ENCODE measurements at regions not wholly inside any gene's neighbourhood (a gene's known extent, or its start where the extent isn't known, plus 50 kb on each side); places are given as distances from the start of the nearest gene placed in this dataset.
A peak's percentile ranks its signal among the peaks of the same experiment; 100 is the strongest.

DNA sequence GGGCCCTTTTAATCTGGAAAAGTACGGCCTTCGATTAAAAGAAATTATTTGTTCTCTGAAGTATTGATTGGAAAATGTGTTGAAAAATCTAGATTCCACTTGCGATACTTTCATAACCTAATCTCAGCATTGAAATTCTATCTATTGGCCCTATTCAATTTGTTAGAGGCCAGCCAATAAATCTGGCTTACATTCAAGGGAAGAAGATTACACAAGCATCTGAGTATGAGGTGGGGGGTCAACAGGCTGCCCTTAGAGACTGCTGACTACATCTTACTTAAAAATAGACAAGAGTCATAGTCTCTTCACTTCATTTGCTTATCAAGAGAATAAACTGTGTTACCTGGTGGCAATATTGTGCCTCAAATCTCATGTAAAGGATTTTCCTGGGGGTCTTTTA, 248.0 kb upstream of the KCNIP4 start:
- Histone ChIP-seq H3K27ac (ENCODE audit: low read depth, low read length) (peak overlapping the region; percentile 32), H3K9ac (ENCODE audit: low read length in 5 of 5) (no peak overlapping the region), H3K4me3 (ENCODE audit: low read depth in 1 of 5, low read length in 5 of 5) (no peak overlapping the region), H3K9me3 (ENCODE audit: control insufficient read depth in 5 of 5, low read length in 5 of 5) (no peaks in the 10 kb centered on the region), H3K36me3 (ENCODE audit: control insufficient read depth in 5 of 5, insufficient read depth in 5 of 5, low read length in 5 of 5) (no peaks in the 10 kb centered on the region), H3K27me3 (ENCODE audit: control insufficient read depth in 5 of 5, insufficient read depth in 4 of 5, low read length in 5 of 5) (no peaks in the 10 kb centered on the region), H3K4me1 (ENCODE audit: control insufficient read depth in 5 of 5, insufficient read depth in 5 of 5, low read length in 5 of 5) (peaks cover 0 to 24% (median 14%) of the 10 kb centered on the region in 5 donors)

DNA sequence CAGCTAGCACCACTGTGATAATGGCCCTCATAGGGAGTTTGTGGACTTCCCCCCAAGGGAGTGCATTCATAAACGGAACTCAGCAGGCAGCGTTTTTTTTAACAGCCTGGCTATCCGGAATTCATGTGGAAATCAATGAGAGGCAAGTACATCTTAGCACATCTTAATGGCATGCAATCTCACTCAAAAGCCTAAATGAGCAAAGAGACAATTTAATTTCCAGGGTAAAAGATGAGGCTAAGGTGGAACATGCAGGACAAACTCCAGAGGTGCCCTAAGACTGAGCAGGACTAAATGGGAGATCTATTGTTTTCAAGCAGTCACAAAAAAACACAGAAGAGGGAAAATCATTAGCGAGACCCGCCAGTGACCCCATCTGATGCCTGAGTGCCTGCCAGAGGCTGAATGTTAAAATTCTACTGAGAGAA, 243.5 kb upstream of the KCNIP4 start:
- H3K27me3 ChIP-seq (ENCODE audit: control insufficient read depth in 5 of 5, insufficient read depth in 4 of 5, low read length in 5 of 5): no peaks in the 10 kb centered on the region
- peaks cover 0 to 22% (median 14%) of the 10 kb centered on the region in 5 donors for H3K4me1 ChIP-seq (ENCODE audit: control insufficient read depth in 5 of 5, insufficient read depth in 5 of 5, low read length in 5 of 5)
- H3K4me3 ChIP-seq (ENCODE audit: low read depth in 1 of 5, low read length in 5 of 5): no peak overlapping the region
- no peaks in the 10 kb centered on the region for H3K9me3 ChIP-seq (ENCODE audit: control insufficient read depth in 5 of 5, low read length in 5 of 5)
- H3K27ac ChIP-seq (ENCODE audit: low read depth, low read length): peak overlapping the region; percentile 51
- no peak overlapping the region for H3K9ac ChIP-seq (ENCODE audit: low read length in 5 of 5)
- H3K36me3 ChIP-seq (ENCODE audit: control insufficient read depth in 5 of 5, insufficient read depth in 5 of 5, low read length in 5 of 5): no peaks in the 10 kb centered on the region

DNA sequence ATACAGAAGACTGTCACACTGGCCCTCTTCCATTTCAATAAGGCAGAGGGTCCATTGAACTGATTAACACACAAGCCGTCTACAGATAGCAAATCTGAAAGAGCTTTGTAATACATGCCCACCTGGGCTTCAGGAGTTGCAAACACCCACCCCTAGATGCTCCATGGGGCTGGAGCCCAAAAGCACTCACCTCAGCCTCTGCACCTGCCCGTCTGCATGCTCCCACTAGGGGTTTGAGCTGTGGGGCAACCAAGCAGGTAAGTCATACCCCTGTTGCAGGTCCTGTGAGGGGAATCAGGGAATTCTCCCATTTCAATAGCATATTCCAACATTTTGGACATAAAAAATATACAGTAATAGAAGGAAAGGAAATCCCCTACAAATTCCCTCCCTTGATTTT, 243.0 kb upstream of the KCNIP4 start:
- Histone ChIP-seq H3K9me3 (ENCODE audit: control insufficient read depth in 5 of 5, low read length in 5 of 5) (no peaks in the 10 kb centered on the region), H3K36me3 (ENCODE audit: control insufficient read depth in 5 of 5, insufficient read depth in 5 of 5, low read length in 5 of 5) (no peaks in the 10 kb centered on the region), H3K4me3 (ENCODE audit: low read depth in 1 of 5, low read length in 5 of 5) (no peak overlapping the region), H3K27me3 (ENCODE audit: control insufficient read depth in 5 of 5, insufficient read depth in 4 of 5, low read length in 5 of 5) (no peaks in the 10 kb centered on the region), H3K9ac (ENCODE audit: low read length in 5 of 5) (no peak overlapping the region), H3K27ac (ENCODE audit: low read depth, low read length) (peak overlapping the region; percentile 51), H3K4me1 (ENCODE audit: control insufficient read depth in 5 of 5, insufficient read depth in 5 of 5, low read length in 5 of 5) (peaks cover 0 to 17% (median 10%) of the 10 kb centered on the region in 5 donors)

DNA sequence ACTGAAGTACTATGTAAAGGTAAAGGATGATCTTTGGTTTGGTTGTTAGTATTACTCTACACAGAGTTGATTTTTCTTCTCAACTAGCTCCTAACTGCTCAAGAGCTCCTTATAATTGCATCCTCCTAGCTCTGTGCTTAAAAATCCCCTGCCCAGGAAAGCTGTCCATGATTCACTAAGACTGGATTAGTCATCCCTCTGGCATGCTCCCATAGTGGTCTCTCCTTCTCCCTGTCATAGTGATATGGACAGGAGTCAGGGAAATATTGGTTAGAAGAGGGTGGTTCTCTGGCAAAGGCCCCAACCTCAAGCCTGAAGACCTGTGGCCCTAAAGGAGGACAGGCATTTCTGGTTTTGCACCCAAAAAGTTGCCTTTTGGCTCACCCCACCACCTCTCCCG, 242.3 kb upstream of the KCNIP4 start:
- Histone ChIP-seq H3K36me3 (ENCODE audit: control insufficient read depth in 5 of 5, insufficient read depth in 5 of 5, low read length in 5 of 5) (no peaks in the 10 kb centered on the region), H3K27me3 (ENCODE audit: control insufficient read depth in 5 of 5, insufficient read depth in 4 of 5, low read length in 5 of 5) (no peaks in the 10 kb centered on the region), H3K9me3 (ENCODE audit: control insufficient read depth in 5 of 5, low read length in 5 of 5) (no peaks in the 10 kb centered on the region), H3K27ac (ENCODE audit: low read depth, low read length) (no peak overlapping the region), H3K9ac (ENCODE audit: low read length in 5 of 5) (no peak overlapping the region), H3K4me1 (ENCODE audit: control insufficient read depth in 5 of 5, insufficient read depth in 5 of 5, low read length in 5 of 5) (peaks cover 0 to 10% (median 4%) of the 10 kb centered on the region in 5 donors), H3K4me3 (ENCODE audit: low read depth in 1 of 5, low read length in 5 of 5) (no peak overlapping the region)

DNA sequence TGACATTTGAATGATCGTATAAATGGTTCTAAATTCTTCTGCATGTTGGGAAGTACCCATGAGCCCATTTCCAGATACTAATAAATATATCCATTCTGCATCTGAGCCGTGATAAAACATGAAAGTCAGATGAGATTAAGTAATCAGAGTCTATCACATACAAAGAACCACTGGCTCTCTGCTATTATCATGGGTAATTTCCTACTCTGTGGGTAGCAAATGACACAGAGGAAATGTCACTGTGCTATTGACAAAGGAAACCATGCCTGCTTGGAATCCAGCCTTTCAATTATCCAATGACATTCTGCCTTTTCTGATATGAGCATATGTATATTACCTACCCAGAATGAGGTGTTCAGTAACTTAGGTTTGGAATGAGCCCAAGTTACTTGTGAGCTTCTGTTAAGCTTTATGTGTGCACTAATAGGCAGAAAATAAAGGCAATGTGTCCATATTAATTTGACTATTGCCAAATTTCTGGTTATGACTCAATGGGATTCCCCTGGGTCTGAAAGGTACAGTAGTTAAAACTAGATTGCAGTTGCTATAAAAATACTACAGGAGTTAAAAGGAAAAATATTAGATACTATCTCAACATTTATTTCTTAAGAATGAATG, 238.7 kb upstream of the KCNIP4 start:
- Histone ChIP-seq H3K27me3 (ENCODE audit: control insufficient read depth in 5 of 5, insufficient read depth in 4 of 5, low read length in 5 of 5) (no peaks in the 10 kb centered on the region), H3K9me3 (ENCODE audit: control insufficient read depth in 5 of 5, low read length in 5 of 5) (no peaks in the 10 kb centered on the region), H3K36me3 (ENCODE audit: control insufficient read depth in 5 of 5, insufficient read depth in 5 of 5, low read length in 5 of 5) (no peaks in the 10 kb centered on the region), H3K27ac (ENCODE audit: low read depth, low read length) (no peak overlapping the region), H3K4me3 (ENCODE audit: low read depth in 1 of 5, low read length in 5 of 5) (no peak overlapping the region), H3K4me1 (ENCODE audit: control insufficient read depth in 5 of 5, insufficient read depth in 5 of 5, low read length in 5 of 5) (peaks cover 0 to 7% (median 4%) of the 10 kb centered on the region in 5 donors), H3K9ac (ENCODE audit: low read length in 5 of 5) (no peak overlapping the region)

DNA sequence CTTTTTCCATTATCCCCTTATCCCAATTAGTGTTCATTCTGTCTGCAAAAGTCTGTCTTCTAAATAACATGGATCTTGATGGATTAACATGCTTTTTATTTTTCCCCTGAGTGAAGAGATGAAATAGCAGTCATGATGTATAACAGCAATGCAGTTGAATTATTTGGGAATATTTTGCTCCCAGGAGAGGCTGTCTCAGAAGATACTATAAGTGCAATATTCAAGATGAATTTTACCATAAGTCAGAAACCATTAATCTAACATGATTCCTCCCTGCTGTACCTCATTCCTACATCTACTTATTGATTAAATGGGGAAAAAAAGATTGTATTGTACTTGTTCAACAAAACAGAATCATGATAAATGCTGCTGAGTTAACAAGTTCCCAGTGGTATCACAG, 233.2 kb upstream of the KCNIP4 start:
- no peaks in the 10 kb centered on the region for H3K9me3 ChIP-seq (ENCODE audit: control insufficient read depth in 5 of 5, low read length in 5 of 5)
- H3K4me1 ChIP-seq (ENCODE audit: control insufficient read depth in 5 of 5, insufficient read depth in 5 of 5, low read length in 5 of 5): no peaks in the 10 kb centered on the region
- no peak overlapping the region for H3K9ac ChIP-seq (ENCODE audit: low read length in 5 of 5)
- no peaks in the 10 kb centered on the region for H3K27me3 ChIP-seq (ENCODE audit: control insufficient read depth in 5 of 5, insufficient read depth in 4 of 5, low read length in 5 of 5)
- H3K27ac ChIP-seq (ENCODE audit: low read depth, low read length): no peak overlapping the region
- H3K4me3 ChIP-seq (ENCODE audit: low read depth in 1 of 5, low read length in 5 of 5): no peak overlapping the region
- H3K36me3 ChIP-seq (ENCODE audit: control insufficient read depth in 5 of 5, insufficient read depth in 5 of 5, low read length in 5 of 5): no peaks in the 10 kb centered on the region

DNA sequence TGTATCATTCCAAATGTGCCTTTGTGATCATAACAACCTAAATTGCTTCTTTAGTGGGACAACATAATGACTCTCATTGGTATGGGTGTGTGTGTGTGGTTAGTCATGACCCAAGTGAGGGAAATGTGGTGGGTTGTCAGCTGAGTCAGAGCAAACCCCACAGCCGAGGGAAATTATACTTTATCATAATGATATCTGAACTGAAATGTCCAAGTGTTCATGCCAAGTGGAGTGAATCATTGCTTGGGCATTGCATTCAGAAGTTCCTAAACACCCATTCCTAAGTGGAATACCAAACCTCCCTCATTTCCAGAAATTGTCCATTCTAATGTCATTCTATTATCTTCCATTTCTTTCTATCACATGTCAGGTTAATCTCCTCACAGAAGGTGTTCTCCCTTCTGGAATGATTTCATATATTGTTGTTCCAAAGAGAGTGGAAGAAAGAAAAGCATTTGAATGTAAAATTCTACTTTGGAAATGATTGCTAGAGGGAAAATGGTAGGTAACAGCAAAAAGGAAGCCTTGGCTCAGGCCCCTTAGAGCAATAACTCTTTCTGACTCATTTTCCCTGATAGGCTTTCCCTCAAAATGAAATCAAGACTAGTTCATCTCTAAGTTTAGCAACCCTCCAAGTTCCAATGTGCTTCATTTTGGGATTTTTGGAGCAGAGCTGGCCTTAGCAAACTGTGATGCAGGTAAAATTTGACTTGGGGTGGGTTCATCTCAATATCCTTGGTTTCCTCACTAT, 230.7 kb upstream of the KCNIP4 start:
- no peaks in the 10 kb centered on the region for H3K4me1 ChIP-seq (ENCODE audit: control insufficient read depth in 5 of 5, insufficient read depth in 5 of 5, low read length in 5 of 5)
- no peaks in the 10 kb centered on the region for H3K36me3 ChIP-seq (ENCODE audit: control insufficient read depth in 5 of 5, insufficient read depth in 5 of 5, low read length in 5 of 5)
- H3K27me3 ChIP-seq (ENCODE audit: control insufficient read depth in 5 of 5, insufficient read depth in 4 of 5, low read length in 5 of 5): no peaks in the 10 kb centered on the region
- no peak overlapping the region for H3K4me3 ChIP-seq (ENCODE audit: low read depth in 1 of 5, low read length in 5 of 5)
- H3K27ac ChIP-seq (ENCODE audit: low read depth, low read length): no peak overlapping the region
- H3K9me3 ChIP-seq (ENCODE audit: control insufficient read depth in 5 of 5, low read length in 5 of 5): no peaks in the 10 kb centered on the region
- H3K9ac ChIP-seq (ENCODE audit: low read length in 5 of 5): no peak overlapping the region

DNA sequence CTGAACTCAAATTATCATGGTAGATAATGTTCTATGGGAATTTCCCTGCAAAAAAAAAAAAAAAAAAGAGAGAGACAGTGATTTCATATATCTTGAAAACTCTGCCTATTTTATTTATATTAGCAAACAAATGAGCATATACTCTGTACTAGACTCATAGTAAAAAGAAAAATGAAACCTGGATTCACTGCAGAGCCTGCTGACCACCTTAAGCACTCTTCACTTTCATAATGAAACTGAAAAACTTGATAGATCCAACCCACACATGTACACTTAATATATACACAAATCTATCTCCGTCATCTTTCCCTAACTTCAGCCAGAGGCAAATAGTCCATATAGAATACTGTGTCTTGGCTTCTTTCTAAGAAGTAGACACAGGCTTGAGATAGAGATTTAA, 226.1 kb upstream of the KCNIP4 start:
- no peaks in the 10 kb centered on the region for H3K4me1 ChIP-seq (ENCODE audit: control insufficient read depth in 5 of 5, insufficient read depth in 5 of 5, low read length in 5 of 5)
- H3K9ac ChIP-seq (ENCODE audit: low read length in 5 of 5): no peak overlapping the region
- H3K36me3 ChIP-seq (ENCODE audit: control insufficient read depth in 5 of 5, insufficient read depth in 5 of 5, low read length in 5 of 5): no peaks in the 10 kb centered on the region
- H3K4me3 ChIP-seq (ENCODE audit: low read depth in 1 of 5, low read length in 5 of 5): no peak overlapping the region
- H3K9me3 ChIP-seq (ENCODE audit: control insufficient read depth in 5 of 5, low read length in 5 of 5): no peaks in the 10 kb centered on the region
- H3K27ac ChIP-seq (ENCODE audit: low read depth, low read length): no peak overlapping the region
- H3K27me3 ChIP-seq (ENCODE audit: control insufficient read depth in 5 of 5, insufficient read depth in 4 of 5, low read length in 5 of 5): no peaks in the 10 kb centered on the region

DNA sequence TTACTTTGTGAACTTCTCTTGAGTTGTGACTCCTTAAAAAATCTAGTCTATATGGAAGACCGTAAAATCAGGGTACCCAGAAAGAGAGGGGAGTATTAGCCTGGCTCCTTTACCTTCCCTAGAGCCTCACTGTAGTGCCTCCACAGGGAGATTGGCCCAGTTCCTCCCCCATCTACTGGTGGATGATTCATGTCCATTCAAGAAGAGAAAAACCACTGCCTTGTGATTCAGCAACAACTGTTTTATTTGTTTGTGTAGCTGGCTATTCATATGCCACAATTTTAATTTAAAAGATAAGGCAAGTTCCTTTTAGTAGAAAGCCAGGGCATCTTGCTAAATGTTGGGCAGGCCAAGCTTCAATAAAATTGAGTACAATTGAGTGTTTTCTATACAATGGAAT, 221.8 kb upstream of the KCNIP4 start:
- no peak overlapping the region for H3K27ac ChIP-seq (ENCODE audit: low read depth, low read length)
- H3K27me3 ChIP-seq (ENCODE audit: control insufficient read depth in 5 of 5, insufficient read depth in 4 of 5, low read length in 5 of 5): no peaks in the 10 kb centered on the region
- H3K4me3 ChIP-seq (ENCODE audit: low read depth in 1 of 5, low read length in 5 of 5): no peak overlapping the region
- no peak overlapping the region for H3K9ac ChIP-seq (ENCODE audit: low read length in 5 of 5)
- H3K4me1 ChIP-seq (ENCODE audit: control insufficient read depth in 5 of 5, insufficient read depth in 5 of 5, low read length in 5 of 5): no peaks in the 10 kb centered on the region
- H3K36me3 ChIP-seq (ENCODE audit: control insufficient read depth in 5 of 5, insufficient read depth in 5 of 5, low read length in 5 of 5): no peaks in the 10 kb centered on the region
- H3K9me3 ChIP-seq (ENCODE audit: control insufficient read depth in 5 of 5, low read length in 5 of 5): no peaks in the 10 kb centered on the region

DNA sequence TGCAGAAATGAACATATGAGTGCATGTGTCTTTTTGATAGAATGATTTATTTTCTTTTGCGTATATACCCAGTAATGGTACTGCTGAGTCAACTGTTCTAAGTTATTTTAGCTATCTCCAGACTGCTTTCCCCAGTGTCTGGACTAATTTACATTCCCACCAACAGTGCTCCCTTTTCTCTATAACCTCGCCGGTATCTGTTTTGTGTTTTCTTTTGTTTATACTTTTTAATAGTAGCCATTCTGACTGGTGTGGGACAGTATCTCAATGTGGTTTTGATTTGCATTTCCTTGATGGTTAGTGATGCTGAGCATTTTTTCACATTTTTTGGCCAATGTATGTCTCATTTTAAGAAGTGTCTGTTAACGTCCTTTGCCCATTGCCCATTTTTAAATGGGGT, 218.6 kb upstream of the KCNIP4 start:
- H3K9ac ChIP-seq (ENCODE audit: low read length in 5 of 5): no peak overlapping the region
- no peaks in the 10 kb centered on the region for H3K27me3 ChIP-seq (ENCODE audit: control insufficient read depth in 5 of 5, insufficient read depth in 4 of 5, low read length in 5 of 5)
- no peak overlapping the region for H3K27ac ChIP-seq (ENCODE audit: low read depth, low read length)
- H3K36me3 ChIP-seq (ENCODE audit: control insufficient read depth in 5 of 5, insufficient read depth in 5 of 5, low read length in 5 of 5): no peaks in the 10 kb centered on the region
- H3K4me1 ChIP-seq (ENCODE audit: control insufficient read depth in 5 of 5, insufficient read depth in 5 of 5, low read length in 5 of 5): no peaks in the 10 kb centered on the region
- no peaks in the 10 kb centered on the region for H3K9me3 ChIP-seq (ENCODE audit: control insufficient read depth in 5 of 5, low read length in 5 of 5)
- no peak overlapping the region for H3K4me3 ChIP-seq (ENCODE audit: low read depth in 1 of 5, low read length in 5 of 5)

All from subcutaneous abdominal adipose tissue (tissue), 5 donors.